KMS-11 (cell line): ENCODE measurements at regions not wholly inside any gene's neighbourhood (a gene's known extent, or its start where the extent isn't known, plus 50 kb on each side); places are given as distances from the start of the nearest gene placed in this dataset.

Source experiments
- H2AFZ ChIP-seq: fragments of 200-600 bp; sonication (generic); 2 replicates; pipeline ENCODE4 v1.6.1; 2016; ENCODE audit warnings: antibody characterized with exemption, mixed run types, low read depth
- H3K27ac ChIP-seq: fragments of 200-600 bp; sonication (generic); 2 replicates; pipeline ENCODE4 v1.6.1; 2016; ENCODE audit warnings: mild to moderate bottlenecking, mixed run types
- H3K27me3 ChIP-seq: fragments of 200-600 bp; sonication (generic); 2 replicates; pipeline ENCODE4 v1.6.1; 2017; ENCODE audit warnings: mild to moderate bottlenecking, low read depth, mixed run types, moderate library complexity; ENCODE audit not compliant: insufficient read depth
- H3K36me3 ChIP-seq: fragments of 200-600 bp; sonication (generic); 2 replicates; pipeline ENCODE4 v1.6.1; 2017; ENCODE audit warnings: mild to moderate bottlenecking, mixed run types; ENCODE audit not compliant: insufficient read depth
- H3K4me1 ChIP-seq: fragments of 200-600 bp; sonication (generic); 2 replicates; pipeline ENCODE4 v1.6.1; 2016; ENCODE audit warnings: mild to moderate bottlenecking, low read depth, mixed run types; ENCODE audit not compliant: poor library complexity, severe bottlenecking
- H3K4me2 ChIP-seq: fragments of 200-600 bp; sonication (generic); 2 replicates; pipeline ENCODE4 v1.7.0; 2016; ENCODE audit warnings: mild to moderate bottlenecking, mixed run types
- H3K4me3 ChIP-seq: fragments of 200-600 bp; sonication (generic); IDR thresholded peaks from 2 replicates; pipeline ENCODE4 v1.6.1; 2017; ENCODE audit warnings: low read depth, low read length, mixed read lengths; ENCODE audit not compliant: insufficient read depth
- H3K79me2 ChIP-seq: fragments of 200-600 bp; sonication (generic); 2 replicates; pipeline ENCODE4 v1.6.1; 2016; ENCODE audit warnings: low read depth, mixed run types; ENCODE audit not compliant: insufficient read depth
- H3K9ac ChIP-seq: fragments of 200-600 bp; sonication (generic); 2 replicates; pipeline ENCODE4 v1.6.1; 2016; ENCODE audit warnings: mild to moderate bottlenecking, mixed run types
- H4K20me1 ChIP-seq: fragments of 200-600 bp; sonication (generic); 2 replicates; pipeline ENCODE4 v1.6.1; 2016; ENCODE audit warnings: mild to moderate bottlenecking, mixed run types; ENCODE audit not compliant: insufficient read depth
- CTCF ChIP-seq: fragments of 200-600 bp; sonication (generic); conservative IDR thresholded peaks from 2 replicates; pipeline ENCODE4 v1.6.1; 2017; ENCODE audit warnings: low read depth, mild to moderate bottlenecking, antibody characterized with exemption, low read length, moderate library complexity, mixed read lengths

GRCh38 chrX:35416782-35417181, 381.4 kb upstream of the MAGEB16 start:
- Histone ChIP-seq H3K27ac (no peak overlapping the region), H3K36me3 (no peaks in the 10 kb centered on the region), H4K20me1 (no peaks in the 10 kb centered on the region), H3K27me3 (no peaks in the 10 kb centered on the region), H3K4me2 (no peak overlapping the region), H3K9ac (no peak overlapping the region), H3K4me1 (no peaks in the 10 kb centered on the region), H3K4me3 (no peak overlapping the region), H3K79me2 (no peaks in the 10 kb centered on the region), H2AFZ (no peak overlapping the region)
- TF ChIP-seq CTCF: no peak

GRCh38 chrX:35432056-35432455, 366.1 kb upstream of the MAGEB16 start:
- H3K9ac ChIP-seq: no peak overlapping the region
- no peaks in the 10 kb centered on the region for H3K79me2 ChIP-seq
- no peaks in the 10 kb centered on the region for H3K4me1 ChIP-seq
- H3K36me3 ChIP-seq: no peaks in the 10 kb centered on the region
- H3K4me2 ChIP-seq: no peak overlapping the region
- H3K27me3 ChIP-seq: no peaks in the 10 kb centered on the region
- no peaks in the 10 kb centered on the region for H4K20me1 ChIP-seq
- H2AFZ ChIP-seq: no peak overlapping the region
- TF ChIP-seq CTCF: no peak
- no peak overlapping the region for H3K27ac ChIP-seq
- no peak overlapping the region for H3K4me3 ChIP-seq

GRCh38 chrX:35439034-35439660, 359.0 kb upstream of the MAGEB16 start:
- H2AFZ ChIP-seq: no peak overlapping the region
- H3K36me3 ChIP-seq: no peaks in the 10 kb centered on the region

GRCh38 chrX:35439692-35440091, 358.4 kb upstream of the MAGEB16 start:
- Histone ChIP-seq H3K36me3 (no peaks in the 10 kb centered on the region), H3K27me3 (no peaks in the 10 kb centered on the region), H2AFZ (no peak overlapping the region), H4K20me1 (no peaks in the 10 kb centered on the region), H3K4me3 (no peak overlapping the region), H3K79me2 (no peaks in the 10 kb centered on the region), H3K9ac (no peak overlapping the region), H3K4me1 (no peaks in the 10 kb centered on the region), H3K27ac (no peak overlapping the region), H3K4me2 (no peak overlapping the region)
- no peak for TF ChIP-seq CTCF

More at GRCh38 chrX:35439034-35439660, 359.0 kb upstream of the MAGEB16 start:
- no peak overlapping the region for H3K4me2 ChIP-seq
- no peaks in the 10 kb centered on the region for H3K27me3 ChIP-seq
- H3K27ac ChIP-seq: no peak overlapping the region
- no peaks in the 10 kb centered on the region for H4K20me1 ChIP-seq
- H3K9ac ChIP-seq: no peak overlapping the region
- H3K4me1 ChIP-seq: no peaks in the 10 kb centered on the region
- no peak for TF ChIP-seq CTCF
- no peak overlapping the region for H3K4me3 ChIP-seq
- no peaks in the 10 kb centered on the region for H3K79me2 ChIP-seq
